Activated T-helper 1 cell treated with anti-CD3 and anti-CD28 coated beads, Interleukin-12 subunit alpha, Interleukin-12 subunit beta, Interleukin-2, Interleukin-4 antibody, amounts not matched to agents 30 ng/mL and 10 ng/mL and 1 ng/mL, durations not matched to agents 14 hours and 24 hours and 36 hours (primary cell): ENCODE measurements at regions not wholly inside any gene's neighbourhood (a gene's known extent, or its start where the extent isn't known, plus 50 kb on each side); places are given as distances from the start of the nearest gene placed in this dataset.

Experiments
- DNase-seq: peaks from one replicate; pipeline ENCODE4 v3.0.0; 2021; ENCODE audit warnings: low spot score
- H3K27ac Mint-ChIP-seq: one replicate; pipeline ENCODE4 v1.8.0; 2021; ENCODE audit warnings: mild to moderate bottlenecking, mixed read lengths
- H3K27me3 Mint-ChIP-seq: one replicate; pipeline ENCODE4 v1.8.0; 2022; ENCODE audit warnings: mild to moderate bottlenecking, moderate library complexity, mixed read lengths; ENCODE audit not compliant: insufficient read depth
- H3K36me3 Mint-ChIP-seq: one replicate; pipeline ENCODE4 v1.8.0; 2021; ENCODE audit warnings: low read depth, mixed read lengths
- H3K4me1 Mint-ChIP-seq: one replicate; pipeline ENCODE4 v1.8.0; 2021; ENCODE audit warnings: low read depth, mixed read lengths
- H3K4me3 Mint-ChIP-seq: one replicate; pipeline ENCODE4 v1.8.0; 2021; ENCODE audit warnings: mild to moderate bottlenecking, moderate library complexity, mixed read lengths
- H3K9me3 Mint-ChIP-seq: one replicate; pipeline ENCODE4 v1.8.0; 2021; ENCODE audit warnings: mixed read lengths
- intact Hi-C: fragments of 100-400 bp; cut with micrococcal nuclease; formaldehyde crosslinking; loops from one replicate; pipeline ENCODE4 v1.15.1; 2024

- H3K27me3 Mint-ChIP-seq: no peaks in the 10 kb centered on the region
- intact Hi-C loops: loop anchor here (10.0 kb wide), 1 partner anchor 1371 kb away; the partner anchor contains the start of gene FBXO33
- H3K36me3 Mint-ChIP-seq: peaks cover 3% of the 10 kb centered on the region
These were observed 143.9 kb upstream of the SSTR1 start for GRCh38 chr14:38063711-38064320.

GRCh38 chr14:38065106-38065762 lies 142.5 kb upstream of the SSTR1 start:
- Mint-ChIP-seq H3K4me3 (peak overlapping the region; percentile 52), H3K27me3 (no peaks in the 10 kb centered on the region), H3K27ac (peak overlapping the region; percentile 78), H3K36me3 (peaks cover 3% of the 10 kb centered on the region), H3K9me3 (peaks cover 15% of the 10 kb centered on the region), H3K4me1 (peaks cover 15% of the 10 kb centered on the region)
- peak; percentile 64 for DNase-seq
- intact Hi-C loops: loop anchor here (1.0 to 10.0 kb wide), 3 partner anchors 9 to 1370 kb away; partner anchors contain the start of gene FBXO33

More at GRCh38 chr14:38063711-38064320, 143.9 kb upstream of the SSTR1 start:
- Mint-ChIP-seq H3K4me3 (no peak overlapping the region), H3K9me3 (peaks cover 19% of the 10 kb centered on the region), H3K4me1 (peaks cover 15% of the 10 kb centered on the region), H3K27ac (no peak overlapping the region)
- DNase-seq: no peak

- Mint-ChIP-seq H3K27me3 (no peaks in the 10 kb centered on the region), H3K4me3 (no peak overlapping the region), H3K4me1 (peaks cover 28% of the 10 kb centered on the region), H3K36me3 (no peaks in the 10 kb centered on the region), H3K9me3 (peaks cover 3% of the 10 kb centered on the region), H3K27ac (no peak overlapping the region)
- intact Hi-C loops: no loop called here
- no peak for DNase-seq
These were observed 137.6 kb upstream of the SSTR1 start for GRCh38 chr14:38070061-38070588.

GRCh38 chr14:38073641-38074040 lies 134.1 kb upstream of the SSTR1 start:
- intact Hi-C loops: loop anchor here (1.0 kb wide), 2 partner anchors 8 to 34 kb away; no protein-coding TSS in a partner anchor
- no peak for DNase-seq
- H3K36me3 Mint-ChIP-seq: no peaks in the 10 kb centered on the region
- peaks cover 4% of the 10 kb centered on the region for H3K9me3 Mint-ChIP-seq
- H3K4me1 Mint-ChIP-seq: peaks cover 32% of the 10 kb centered on the region
- no peak overlapping the region for H3K4me3 Mint-ChIP-seq
- H3K27me3 Mint-ChIP-seq: no peaks in the 10 kb centered on the region
- H3K27ac Mint-ChIP-seq: no peak overlapping the region

DNA sequence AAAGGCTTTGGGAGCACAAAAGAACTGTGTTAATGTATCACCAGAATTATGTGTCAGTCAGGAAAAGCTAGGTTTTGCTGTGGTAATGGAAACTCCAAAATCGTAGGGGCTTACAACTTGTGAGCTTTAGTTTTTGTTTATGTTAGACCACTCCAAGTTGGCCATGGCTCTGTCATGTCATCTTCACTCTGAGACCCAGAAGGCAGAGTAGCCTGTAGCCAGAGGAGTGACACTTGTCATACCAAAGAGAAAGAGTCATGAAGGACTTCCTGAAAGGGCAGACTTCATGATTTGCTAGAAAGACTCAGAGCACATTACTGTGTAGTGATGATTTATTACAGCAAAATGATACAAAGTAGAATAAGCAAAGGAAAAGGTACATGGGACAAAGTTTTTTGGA lies 133.6 kb upstream of the SSTR1 start:
- intact Hi-C loops: loop anchor here (1.0 kb wide), 1 partner anchor 9 kb away; no protein-coding TSS in a partner anchor
- Mint-ChIP-seq H3K36me3 (no peaks in the 10 kb centered on the region), H3K4me3 (peak overlapping the region; percentile 7), H3K27me3 (no peaks in the 10 kb centered on the region), H3K9me3 (peaks cover 4% of the 10 kb centered on the region), H3K4me1 (peaks cover 36% of the 10 kb centered on the region), H3K27ac (no peak overlapping the region)
- no peak for DNase-seq

GRCh38 chr14:38074754-38075153 lies 132.9 kb upstream of the SSTR1 start:
- no peak for DNase-seq
- Mint-ChIP-seq H3K4me3 (no peak overlapping the region), H3K27ac (no peak overlapping the region), H3K9me3 (peaks cover 5% of the 10 kb centered on the region), H3K36me3 (no peaks in the 10 kb centered on the region), H3K27me3 (no peaks in the 10 kb centered on the region), H3K4me1 (peaks cover 41% of the 10 kb centered on the region)
- intact Hi-C loops: loop anchor here (1.0 kb wide), 1 partner anchor 9 kb away; no protein-coding TSS in a partner anchor

- Mint-ChIP-seq H3K27me3 (no peaks in the 10 kb centered on the region), H3K9me3 (peaks cover 7% of the 10 kb centered on the region), H3K4me3 (peak overlapping the region; percentile 6), H3K36me3 (no peaks in the 10 kb centered on the region), H3K4me1 (peaks cover 36% of the 10 kb centered on the region), H3K27ac (no peak overlapping the region)
- intact Hi-C loops: no loop called here
- peak; percentile 11 for DNase-seq
These were observed 129.3 kb upstream of the SSTR1 start for GRCh38 chr14:38078393-38078792.

DNA sequence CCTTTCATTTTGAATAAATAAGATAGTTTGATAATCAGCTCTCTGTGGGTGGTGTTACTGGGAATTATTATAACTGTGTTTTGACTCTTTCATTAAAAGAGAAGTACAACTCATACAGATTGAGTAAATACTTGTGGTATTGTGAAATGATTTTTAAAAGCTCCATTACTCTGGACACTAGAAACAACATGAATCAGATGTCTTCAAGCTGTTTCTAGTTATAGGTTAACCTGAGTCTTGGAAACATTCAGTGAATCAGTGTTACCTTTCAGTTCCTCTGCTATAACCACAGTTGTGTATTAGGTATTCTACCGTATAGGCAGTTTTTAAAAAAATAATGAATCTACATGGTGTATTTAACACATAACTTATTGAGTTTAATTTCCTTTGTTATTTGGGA lies 128.4 kb upstream of the SSTR1 start:
- Mint-ChIP-seq H3K9me3 (peaks cover 7% of the 10 kb centered on the region), H3K27ac (peak overlapping the region; percentile 36), H3K4me1 (peaks cover 31% of the 10 kb centered on the region), H3K27me3 (no peaks in the 10 kb centered on the region), H3K36me3 (no peaks in the 10 kb centered on the region), H3K4me3 (peak overlapping the region; percentile 6)
- DNase-seq: no peak
- intact Hi-C loops: no loop called here

DNA sequence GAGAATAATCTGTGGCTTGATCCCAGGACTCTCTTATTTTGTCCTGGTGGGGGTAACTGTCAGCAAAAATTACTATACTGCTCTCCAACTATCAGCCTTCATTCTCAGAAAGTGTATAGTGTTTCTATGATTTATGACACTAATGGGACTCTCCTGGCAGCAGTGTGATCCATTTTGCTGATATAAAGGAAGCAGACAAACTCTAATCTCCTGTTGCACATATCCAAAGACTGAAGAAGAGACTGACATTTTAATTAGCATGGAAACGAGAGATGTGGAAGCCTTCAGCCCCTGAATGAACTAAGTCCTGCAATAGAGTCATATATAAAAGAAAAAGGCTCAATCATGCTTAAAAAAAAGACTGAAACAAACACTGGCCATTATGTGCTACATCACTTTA lies 127.8 kb upstream of the SSTR1 start:
- Mint-ChIP-seq H3K36me3 (no peaks in the 10 kb centered on the region), H3K4me3 (no peak overlapping the region), H3K27me3 (no peaks in the 10 kb centered on the region), H3K4me1 (peaks cover 25% of the 10 kb centered on the region), H3K27ac (no peak overlapping the region), H3K9me3 (peaks cover 7% of the 10 kb centered on the region)
- intact Hi-C loops: no loop called here
- DNase-seq: no peak

- H3K9me3 Mint-ChIP-seq: peaks cover 4% of the 10 kb centered on the region
- H3K36me3 Mint-ChIP-seq: no peaks in the 10 kb centered on the region
- H3K27me3 Mint-ChIP-seq: no peaks in the 10 kb centered on the region
- H3K4me1 Mint-ChIP-seq: peaks cover 21% of the 10 kb centered on the region
- intact Hi-C loops: no loop called here
- no peak overlapping the region for H3K4me3 Mint-ChIP-seq
- no peak overlapping the region for H3K27ac Mint-ChIP-seq
- DNase-seq: no peak
These were observed 127.0 kb upstream of the SSTR1 start for GRCh38 chr14:38080696-38081095.

DNA sequence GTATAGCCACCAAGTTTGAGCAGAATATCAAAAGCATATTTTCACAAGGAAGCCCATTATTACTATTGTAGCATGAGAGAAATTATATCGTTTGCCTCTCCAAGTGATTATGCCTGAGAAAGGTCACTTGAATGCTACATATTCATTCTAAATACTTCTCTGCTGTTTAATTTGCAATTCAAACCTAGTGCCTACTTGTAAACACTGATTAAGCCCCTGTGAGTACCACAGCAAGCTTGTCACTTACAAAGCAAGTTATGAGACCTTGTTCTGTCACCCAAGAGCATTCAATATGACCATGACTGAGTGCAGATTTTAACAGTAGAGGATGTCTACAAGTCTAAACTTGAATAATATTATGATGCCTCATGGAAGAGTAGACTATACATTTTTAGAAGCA lies 124.7 kb upstream of the SSTR1 start:
- no peaks in the 10 kb centered on the region for H3K27me3 Mint-ChIP-seq
- intact Hi-C loops: no loop called here
- H3K36me3 Mint-ChIP-seq: no peaks in the 10 kb centered on the region
- H3K9me3 Mint-ChIP-seq: peaks cover 4% of the 10 kb centered on the region
- H3K4me3 Mint-ChIP-seq: no peak overlapping the region
- no peak for DNase-seq
- peaks cover 14% of the 10 kb centered on the region for H3K4me1 Mint-ChIP-seq
- H3K27ac Mint-ChIP-seq: no peak overlapping the region

GRCh38 chr14:38089123-38089522 lies 118.6 kb upstream of the SSTR1 start:
- no peaks in the 10 kb centered on the region for H3K4me1 Mint-ChIP-seq
- H3K27me3 Mint-ChIP-seq: no peaks in the 10 kb centered on the region
- H3K36me3 Mint-ChIP-seq: no peaks in the 10 kb centered on the region
- intact Hi-C loops: no loop called here
- DNase-seq: no peak
- H3K27ac Mint-ChIP-seq: no peak overlapping the region
- no peak overlapping the region for H3K4me3 Mint-ChIP-seq
- H3K9me3 Mint-ChIP-seq: peaks cover 18% of the 10 kb centered on the region

DNA sequence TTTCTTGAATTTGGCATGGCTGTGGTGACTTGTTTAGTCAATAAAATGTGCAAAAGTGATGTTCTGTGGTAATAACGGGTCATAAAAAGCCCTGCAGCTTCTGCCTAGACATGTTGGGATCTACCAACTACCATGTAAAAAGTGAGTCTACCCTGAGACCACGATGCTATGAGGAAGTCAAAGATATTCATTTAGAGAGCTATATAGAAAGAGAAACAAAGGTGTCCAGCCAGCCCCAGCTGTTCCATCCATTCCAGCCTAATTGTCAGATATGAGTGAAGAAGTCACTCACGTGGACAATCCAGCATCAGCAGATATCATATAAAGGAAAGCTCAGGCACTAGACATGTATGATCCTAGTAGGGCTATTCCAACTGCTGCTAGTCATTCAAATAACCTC lies 117.2 kb upstream of the SSTR1 start:
- no peak for DNase-seq
- Mint-ChIP-seq H3K4me3 (no peak overlapping the region), H3K4me1 (no peaks in the 10 kb centered on the region), H3K36me3 (no peaks in the 10 kb centered on the region), H3K27ac (no peak overlapping the region), H3K27me3 (no peaks in the 10 kb centered on the region), H3K9me3 (peaks cover 23% of the 10 kb centered on the region)
- intact Hi-C loops: no loop called here
